ENCODE measurements at regions not wholly inside any gene's neighbourhood (a gene's known extent, or its start where the extent isn't known, plus 50 kb on each side); places are given as distances from the start of the nearest gene placed in this dataset.

- no peaks in the 10 kb centered on the region for H3K9me3 ChIP-seq (ENCODE audit: low read depth)
- no peak for DNase-seq (ENCODE audit: low read depth in 1 of 2, low spot score in 1 of 2)
- H3K27ac ChIP-seq = no peak overlapping the region
- TF ChIP-seq CTCF (IDR thresholded peaks at IDR 0.05; ENCODE audit: low read depth, low read length) = peak; percentile 14
- H3K27me3 ChIP-seq = peaks cover 85% of the 10 kb centered on the region
- H3K4me1 ChIP-seq (ENCODE audit: low read depth) = no peaks in the 10 kb centered on the region
- H3K36me3 ChIP-seq = no peaks in the 10 kb centered on the region
- H3K4me3 ChIP-seq = no peak overlapping the region
Measured at GRCh38 chr4:41853973-41854372, 81.3 kb upstream of the TMEM33 start.

- no peak for DNase-seq (ENCODE audit: low read depth in 1 of 2, low spot score in 1 of 2)
- no peak overlapping the region for H3K27ac ChIP-seq
- H3K4me1 ChIP-seq (ENCODE audit: low read depth) = no peaks in the 10 kb centered on the region
- H3K27me3 ChIP-seq = peaks cover 75% of the 10 kb centered on the region
- no peak for TF ChIP-seq CTCF (IDR thresholded peaks at IDR 0.05; ENCODE audit: low read depth, low read length)
- H3K4me3 ChIP-seq = no peak overlapping the region
- no peaks in the 10 kb centered on the region for H3K9me3 ChIP-seq (ENCODE audit: low read depth)
- H3K36me3 ChIP-seq = no peaks in the 10 kb centered on the region
Measured at GRCh38 chr4:41852229-41852628, 83.0 kb upstream of the TMEM33 start.

GRCh38 chr4:41851621-41852020 is 83.6 kb upstream of the TMEM33 start:
- Histone ChIP-seq H3K4me3 (no peak overlapping the region), H3K9me3 (ENCODE audit: low read depth) (no peaks in the 10 kb centered on the region), H3K36me3 (no peaks in the 10 kb centered on the region), H3K27me3 (peaks cover 69% of the 10 kb centered on the region), H3K27ac (no peak overlapping the region), H3K4me1 (ENCODE audit: low read depth) (no peaks in the 10 kb centered on the region)
- no peak for TF ChIP-seq CTCF (IDR thresholded peaks at IDR 0.05; ENCODE audit: low read depth, low read length)
- DNase-seq (ENCODE audit: low read depth in 1 of 2, low spot score in 1 of 2) = no peak

- H3K4me3 ChIP-seq = no peak overlapping the region
- H3K4me1 ChIP-seq (ENCODE audit: low read depth) = no peaks in the 10 kb centered on the region
- H3K36me3 ChIP-seq = no peaks in the 10 kb centered on the region
- DNase-seq (ENCODE audit: low read depth in 1 of 2, low spot score in 1 of 2) = no peak
- H3K9me3 ChIP-seq (ENCODE audit: low read depth) = no peaks in the 10 kb centered on the region
- H3K27me3 ChIP-seq = peaks cover 12% of the 10 kb centered on the region
- no peak for TF ChIP-seq CTCF (IDR thresholded peaks at IDR 0.05; ENCODE audit: low read depth, low read length)
- H3K27ac ChIP-seq = no peak overlapping the region
Measured at GRCh38 chr4:41844327-41844726, 90.9 kb upstream of the TMEM33 start.

- Histone ChIP-seq H3K4me3 (no peak overlapping the region), H3K36me3 (no peaks in the 10 kb centered on the region), H3K4me1 (ENCODE audit: low read depth) (no peaks in the 10 kb centered on the region), H3K27me3 (peaks cover 4% of the 10 kb centered on the region), H3K27ac (no peak overlapping the region), H3K9me3 (ENCODE audit: low read depth) (no peaks in the 10 kb centered on the region)
- TF ChIP-seq CTCF (IDR thresholded peaks at IDR 0.05; ENCODE audit: low read depth, low read length) = no peak
- no peak for DNase-seq (ENCODE audit: low read depth in 1 of 2, low spot score in 1 of 2)
Measured at GRCh38 chr4:41839916-41840854, 91.7 kb upstream of the PHOX2B start.
